Caco-2 (cell line): ENCODE measurements at regions not wholly inside any gene's neighbourhood (a gene's known extent, or its start where the extent isn't known, plus 50 kb on each side); places are given as distances from the start of the nearest gene placed in this dataset.

ENCODE experiments used
- BruUV-seq: library from RNA; stranded (reverse); fragments of 400-500 nt; replicated peaks from 2 replicates; lab custom pipeline; 2021; lab: Mats Ljungman, UMichigan
- CTCF ChIA-PET: fragments of 300-600 bp; sonication (Branson Sonifier 250); formaldehyde crosslinking; loops from one replicate; lab custom pipeline; 2022; ENCODE audit warnings: antibody characterized with exemption; lab: Charles Lee
- POLR2A ChIA-PET: fragments of 300-600 bp; sonication (Branson Sonifier 250); formaldehyde crosslinking; loops from one replicate; lab custom pipeline; 2022; ENCODE audit warnings: antibody characterized with exemption; lab: Charles Lee
- DNase-seq, 2 experiments: peaks; one replicate each; pipeline versions ENCODE4 v3.0.0 to v3.0.0-alpha.2; 2020 to 2022
- H3K27me3 ChIP-seq: replicated peaks from 2 replicates; pipeline ENCODE4 v1.6.0; 2011; ENCODE audit warnings: low read length; ENCODE audit not compliant: control insufficient read depth, insufficient read depth
- H3K36me3 ChIP-seq: 2 replicates; pipeline ENCODE4 v1.5.1; 2011; ENCODE audit warnings: low read length; ENCODE audit not compliant: control insufficient read depth, insufficient read depth
- H3K4me1 ChIP-seq: fragments of 250-450 bp; sonication (Bioruptor Pico); 2 replicates; pipeline ENCODE4 v1.5.1; 2020; ENCODE audit warnings: mild to moderate bottlenecking
- H3K4me3 ChIP-seq: 2 replicates; pipeline ENCODE4 v1.5.1; 2011; ENCODE audit warnings: low read depth, mild to moderate bottlenecking, control low read depth, low read length
- H3K9me3 ChIP-seq: fragments of 250-450 bp; sonication (Bioruptor Pico); 2 replicates; pipeline ENCODE4 v1.5.1; 2020; ENCODE audit warnings: mild to moderate bottlenecking, moderate library complexity
- H3K27ac Mint-ChIP-seq: one replicate; pipeline ENCODE4 v1.8.0; 2022; ENCODE audit warnings: mixed read lengths; ENCODE audit not compliant: unreplicated experiment
- H3K27me3 Mint-ChIP-seq: one replicate; pipeline ENCODE4 v1.8.0; 2022; ENCODE audit warnings: mixed read lengths; ENCODE audit not compliant: insufficient read depth, unreplicated experiment
- H3K36me3 Mint-ChIP-seq: one replicate; pipeline ENCODE4 v1.8.0; 2022; ENCODE audit warnings: mild to moderate bottlenecking, mixed read lengths; ENCODE audit not compliant: insufficient read depth, unreplicated experiment
- H3K4me1 Mint-ChIP-seq: one replicate; pipeline ENCODE4 v1.8.0; 2022; ENCODE audit warnings: low read depth, mixed read lengths; ENCODE audit not compliant: unreplicated experiment
- H3K4me3 Mint-ChIP-seq: one replicate; pipeline ENCODE4 v1.8.0; 2022; ENCODE audit warnings: mild to moderate bottlenecking, moderate library complexity, mixed read lengths; ENCODE audit not compliant: unreplicated experiment
- H3K9me3 Mint-ChIP-seq: one replicate; pipeline ENCODE4 v1.8.0; 2022; ENCODE audit warnings: mixed read lengths; ENCODE audit not compliant: unreplicated experiment
- CTCF ChIP-seq, 2 experiments: fragments of 200-600 bp in 1 of 2; IDR thresholded peaks; 1 replicate in 1 of 2; 2 replicates in 1 of 2; pipeline versions ENCODE4 v1.5.1 to v1.8.0; 2011 to 2022; ENCODE audit warnings: antibody characterized with exemption in 1 of 2, control low read depth in 1 of 2, inconsistent platforms in 1 of 2, low read depth in 1 of 2, low read length in 1 of 2, mild to moderate bottlenecking in 1 of 2, moderate library complexity in 1 of 2; ENCODE audit not compliant: insufficient read depth in 1 of 2, severe bottlenecking in 1 of 2, unreplicated experiment in 1 of 2
- intact Hi-C: fragments of 100-400 bp; cut with micrococcal nuclease; formaldehyde crosslinking; loops from one replicate; pipeline ENCODE4 v1.10.0; 2022; ENCODE audit not compliant: unreplicated experiment

GRCh38 chr20:12019715-12020114 lies 102.0 kb downstream of the BTBD3 start:
- Histone ChIP-seq H3K9me3 (no peaks in the 10 kb centered on the region), H3K27me3 (no peaks in the 10 kb centered on the region), H3K4me3 (no peak overlapping the region), H3K4me1 (no peaks in the 10 kb centered on the region), H3K36me3 (no peaks in the 10 kb centered on the region)
- POLR2A ChIA-PET = no interaction called here
- no peak for TF ChIP-seq CTCF (IDR thresholded peaks at IDR 0.05; ENCODE audit: insufficient read depth in 1 of 2, low read depth in 1 of 2, low read length in 1 of 2, severe bottlenecking in 1 of 2, unreplicated experiment in 1 of 2)
- no peak overlapping the region for H3K4me3 Mint-ChIP-seq
- CTCF ChIA-PET = no interaction called here
- intact Hi-C loops = no loop called here
- H3K4me1 Mint-ChIP-seq = no peaks in the 10 kb centered on the region
- H3K27me3 Mint-ChIP-seq = peaks cover 12% of the 10 kb centered on the region
- no peak for DNase-seq
- no TSS peak for BruUV-seq
- H3K9me3 Mint-ChIP-seq = no peaks in the 10 kb centered on the region
- no peaks in the 10 kb centered on the region for H3K36me3 Mint-ChIP-seq
- no peak overlapping the region for H3K27ac Mint-ChIP-seq

- H3K4me3 Mint-ChIP-seq = no peak overlapping the region
- ChIA-PET CTCF (no interaction called here), POLR2A (no interaction called here)
- no peak for DNase-seq
- no peak for TF ChIP-seq CTCF (IDR thresholded peaks at IDR 0.05; ENCODE audit: insufficient read depth in 1 of 2, low read depth in 1 of 2, low read length in 1 of 2, severe bottlenecking in 1 of 2, unreplicated experiment in 1 of 2)
- Histone ChIP-seq H3K4me3 (no peak overlapping the region), H3K4me1 (no peaks in the 10 kb centered on the region), H3K27me3 (no peaks in the 10 kb centered on the region), H3K9me3 (no peaks in the 10 kb centered on the region), H3K36me3 (no peaks in the 10 kb centered on the region)
- BruUV-seq = no TSS peak
- intact Hi-C loops = no loop called here
- H3K27me3 Mint-ChIP-seq = peaks cover 14% of the 10 kb centered on the region
- H3K36me3 Mint-ChIP-seq = no peaks in the 10 kb centered on the region
- H3K27ac Mint-ChIP-seq = no peak overlapping the region
- H3K4me1 Mint-ChIP-seq = no peaks in the 10 kb centered on the region
- no peaks in the 10 kb centered on the region for H3K9me3 Mint-ChIP-seq
Measured at GRCh38 chr20:12020846-12021245, 103.2 kb downstream of the BTBD3 start.

- Mint-ChIP-seq H3K4me3 (no peak overlapping the region), H3K9me3 (no peaks in the 10 kb centered on the region), H3K27me3 (peaks cover 14% of the 10 kb centered on the region), H3K4me1 (no peaks in the 10 kb centered on the region), H3K27ac (no peak overlapping the region), H3K36me3 (no peaks in the 10 kb centered on the region)
- BruUV-seq = no TSS peak
- POLR2A ChIA-PET = no interaction called here
- H3K4me3 ChIP-seq = no peak overlapping the region
- CTCF ChIA-PET = no interaction called here
- H3K9me3 ChIP-seq = no peaks in the 10 kb centered on the region
- no peaks in the 10 kb centered on the region for H3K4me1 ChIP-seq
- intact Hi-C loops = no loop called here
- no peak for TF ChIP-seq CTCF (IDR thresholded peaks at IDR 0.05; ENCODE audit: insufficient read depth in 1 of 2, low read depth in 1 of 2, low read length in 1 of 2, severe bottlenecking in 1 of 2, unreplicated experiment in 1 of 2)
- no peak for DNase-seq
- H3K27me3 ChIP-seq = no peaks in the 10 kb centered on the region
- H3K36me3 ChIP-seq = no peaks in the 10 kb centered on the region
Measured at GRCh38 chr20:12022126-12022525, 104.4 kb downstream of the BTBD3 start.
